Endothelial cell of umbilical vein (primary cell): ENCODE measurements at regions not wholly inside any gene's neighbourhood (a gene's known extent, or its start where the extent isn't known, plus 50 kb on each side); places are given as distances from the start of the nearest gene placed in this dataset.

ENCODE experiments used
- BruUV-seq: library from RNA; stranded (reverse); fragments of 400-500 nt; replicated peaks from 2 replicates; lab custom pipeline; 2021; lab: Mats Ljungman, UMichigan
- CTCF ChIA-PET: fragments of 300-600, 350-600 bp; sonication (Branson Sonifier 250); formaldehyde crosslinking; loops from one replicate; lab custom pipeline; 2021; ENCODE audit warnings: antibody characterized with exemption, inconsistent platforms; lab: Charles Lee
- POLR2A ChIA-PET: fragments of 300-600, 350-600 bp; sonication (Branson Sonifier 250); formaldehyde crosslinking; loops from one replicate; lab custom pipeline; 2021; ENCODE audit warnings: antibody characterized with exemption, inconsistent platforms; lab: Charles Lee
- DNase-seq: peaks from one replicate; pipeline ENCODE4 v3.0.0-alpha.2; 2011; ENCODE audit warnings: low read depth, low spot score
- FAIRE-seq: peaks from 2 replicates; lab custom pipeline; 2011; peaks lifted over from hg19 to GRCh38; lab: Jason Lieb, UNC
- H2AFZ ChIP-seq: 2 replicates; pipeline ENCODE4 v1.6.0; 2012; ENCODE audit warnings: low read depth, low read length, control low read depth, inconsistent platforms
- H3K27ac ChIP-seq: 2 replicates; pipeline ENCODE4 v1.5.1; 2011; ENCODE audit warnings: low read depth, mild to moderate bottlenecking, control low read depth, low read length, moderate library complexity; ENCODE audit not compliant: insufficient read depth
- H3K27me3 ChIP-seq, 2 experiments: 2 replicates each; pipeline versions ENCODE4 v1.6.0 to v1.6.1; 2011; ENCODE audit warnings: low read length in 2 of 2, mixed read lengths in 1 of 2; ENCODE audit not compliant: control insufficient read depth in 2 of 2, insufficient read depth in 2 of 2
- H3K36me3 ChIP-seq, 2 experiments: 2 replicates in 1 of 2; 3 replicates in 1 of 2; pipeline ENCODE4 v1.5.1; 2011; ENCODE audit warnings: low read length in 2 of 2, mild to moderate bottlenecking in 1 of 2, moderate library complexity in 1 of 2; ENCODE audit not compliant: control insufficient read depth in 2 of 2, insufficient read depth in 2 of 2; ENCODE audit errors: extremely low read depth in 1 of 2
- H3K4me1 ChIP-seq: 3 replicates; pipeline ENCODE4 v1.5.1; 2011; ENCODE audit warnings: mild to moderate bottlenecking, low read length; ENCODE audit not compliant: control insufficient read depth, insufficient read depth; ENCODE audit errors: extremely low read depth
- H3K4me2 ChIP-seq: 2 replicates; pipeline ENCODE4 v1.6.1; 2011; ENCODE audit warnings: low read length, control low read depth, mixed read lengths; ENCODE audit not compliant: insufficient read depth
- H3K4me3 ChIP-seq, 3 experiments: fragments of 200-600 bp in 1 of 3; sonication (generic), shearing (Covaris generic) in 1 of 3; replicated peaks in 1 of 3; 2 replicates each; pipeline ENCODE4 v1.5.1; 2011 to 2016; ENCODE audit warnings: control low read depth in 3 of 3, low read length in 3 of 3, mild to moderate bottlenecking in 2 of 3, inconsistent platforms in 1 of 3, low read depth in 1 of 3, moderate library complexity in 1 of 3; ENCODE audit not compliant: insufficient read depth in 1 of 3
- H3K79me2 ChIP-seq: 2 replicates; pipeline ENCODE4 v1.6.0; 2012; ENCODE audit warnings: low read length, inconsistent platforms; ENCODE audit not compliant: control insufficient read depth, insufficient read depth
- H3K9ac ChIP-seq: replicated peaks from 2 replicates; pipeline ENCODE3; 2011; ENCODE audit warnings: low read length, control low read depth; ENCODE audit not compliant: insufficient read depth; ENCODE audit errors: extremely low read depth
- H3K9me1 ChIP-seq: replicated peaks from 3 replicates; pipeline ENCODE4 v1.6.0; 2011; ENCODE audit warnings: mild to moderate bottlenecking, low read length; ENCODE audit not compliant: control insufficient read depth, insufficient read depth; ENCODE audit errors: extremely low read depth
- H3K9me3 ChIP-seq: replicated peaks from 2 replicates; pipeline ENCODE4 v1.5.1; 2012; ENCODE audit warnings: low read length, inconsistent platforms; ENCODE audit not compliant: control insufficient read depth, insufficient read depth
- H4K20me1 ChIP-seq: replicated peaks from 2 replicates; pipeline ENCODE3; 2011; ENCODE audit warnings: mild to moderate bottlenecking, low read length; ENCODE audit not compliant: control insufficient read depth, insufficient read depth; ENCODE audit errors: extremely low read depth
- CTCF ChIP-seq, 2 donors: IDR thresholded peaks; 1 replicate in 1 of 2; 2 replicates in 1 of 2; pipeline ENCODE4 v1.5.1; 2011; ENCODE audit warnings: low read length in 2 of 2, mild to moderate bottlenecking in 2 of 2, moderate library complexity in 2 of 2, control low read depth in 1 of 2, inconsistent platforms in 1 of 2, low read depth in 1 of 2; ENCODE audit not compliant: insufficient read depth in 1 of 2; ENCODE audit errors: extremely low read depth in 1 of 2
- EZH2 ChIP-seq: IDR thresholded peaks from 2 replicates; pipeline ENCODE4 v1.6.1; 2012; ENCODE audit warnings: borderline replicate concordance, low read depth, mild to moderate bottlenecking, moderate library complexity, low read length, inconsistent platforms; ENCODE audit not compliant: severe bottlenecking
- FOS ChIP-seq: IDR thresholded peaks from 2 replicates; pipeline ENCODE4 v1.6.1; 2011; ENCODE audit warnings: mild to moderate bottlenecking, low read length, moderate library complexity, borderline replicate concordance; ENCODE audit not compliant: insufficient read depth
- GATA2 ChIP-seq: IDR thresholded peaks from 2 replicates; pipeline ENCODE4 v1.7.0; 2011; ENCODE audit warnings: low read depth, mild to moderate bottlenecking, moderate library complexity, mixed read lengths, low read length; ENCODE audit not compliant: insufficient read length, insufficient read depth
- JUN ChIP-seq: IDR thresholded peaks from 2 replicates; pipeline ENCODE4 v1.6.1; 2011; ENCODE audit warnings: borderline replicate concordance, low read depth; ENCODE audit not compliant: insufficient read length, insufficient read depth
- MAX ChIP-seq: IDR thresholded peaks from 2 replicates; pipeline ENCODE4 v1.6.1; 2011; ENCODE audit not compliant: insufficient read depth, insufficient read length
- MYC ChIP-seq: IDR thresholded peaks from one replicate; pipeline ENCODE4 v1.6.1; 2011; ENCODE audit warnings: mild to moderate bottlenecking, low read depth, low read length
- POLR2A ChIP-seq: IDR thresholded peaks from 2 replicates; pipeline ENCODE4 v1.6.1; 2012; ENCODE audit warnings: low read depth, mild to moderate bottlenecking, control low read depth, low read length
- POLR2AphosphoS5 ChIP-seq: IDR thresholded peaks from 2 replicates; pipeline ENCODE4 v1.6.1; 2012; ENCODE audit warnings: low read depth, mild to moderate bottlenecking, control low read depth, low read length, moderate library complexity; ENCODE audit not compliant: insufficient read depth
- dilution Hi-C: fragments of 300-500 bp; cut with MboI; formaldehyde crosslinking; loops from one replicate; pipeline ENCODE4 v1.15.0; 2019; ENCODE audit warnings: low sequenced_read_pairs; ENCODE audit not compliant: extremely low pct_ligation_motif_present
- intact Hi-C: fragments of 100-400 bp; cut with micrococcal nuclease; formaldehyde crosslinking; loops from one replicate; pipeline ENCODE4 v1.10.0; 2022

- ChIA-PET POLR2A (no interaction called here), CTCF (no interaction called here)
- TF ChIP-seq GATA2 (no peak), MYC (no peak), MAX (no peak), POLR2A (no peak), CTCF (IDR thresholded peaks at IDR 0.05; ENCODE audit: extremely low read depth in 1 of 2, insufficient read depth in 1 of 2, low read depth in 1 of 2, low read length in 2 of 2) (no peak), FOS (no peak), EZH2 (no peak), JUN (no peak), POLR2AphosphoS5 (no peak)
- H3K9me3 ChIP-seq, result no peaks in the 10 kb centered on the region
- no peak for DNase-seq
- H4K20me1 ChIP-seq, result no peaks in the 10 kb centered on the region
- no peaks in the 10 kb centered on the region for H3K36me3 ChIP-seq
- H3K4me2 ChIP-seq, result no peak overlapping the region
- H3K79me2 ChIP-seq, result no peaks in the 10 kb centered on the region
- FAIRE-seq, result no peak
- no peaks in the 10 kb centered on the region for H3K4me1 ChIP-seq
- H3K27me3 ChIP-seq, result no peaks in the 10 kb centered on the region
- no peak overlapping the region for H3K27ac ChIP-seq
- no peak overlapping the region for H2AFZ ChIP-seq
- H3K9me1 ChIP-seq, result no peaks in the 10 kb centered on the region
- H3K4me3 ChIP-seq, result no peak overlapping the region
- intact Hi-C loops, result no loop called here
- BruUV-seq, result no TSS peak
- dilution Hi-C loops, result no loop called here
- no peak overlapping the region for H3K9ac ChIP-seq
Observed at GRCh38 chr6:119829006-119829405, 479.4 kb upstream of the MAN1A1 start.
